ENCODE measurements at regions not wholly inside any gene's neighbourhood (a gene's known extent, or its start where the extent isn't known, plus 50 kb on each side); places are given as distances from the start of the nearest gene placed in this dataset.

GRCh38 chrX:127708155-127708554, 344.0 kb downstream of the ACTRT1 start:
- TF ChIP-seq ZNF274 (IDR thresholded peaks at IDR 0.05; ENCODE audit: low read depth, low read length) (no peak), SUZ12 (IDR thresholded peaks at IDR 0.05; ENCODE audit: extremely low read depth, insufficient read depth, insufficient read length) (no peak)

Measured in NT2/D1 (cell line).